ENCODE measurements at regions not wholly inside any gene's neighbourhood (a gene's known extent, or its start where the extent isn't known, plus 50 kb on each side); places are given as distances from the start of the nearest gene placed in this dataset.
"Not testable (repeated sequence)": the region's sequence is repeated elsewhere in the genome, so short reads cannot be mapped to it uniquely, and the experiment has no call there.

- Histone ChIP-seq H3K4me3 (no peak overlapping the region), H3K27ac (no peak overlapping the region)
Observed at GRCh38 chr3:51588724-51589123, 50.2 kb downstream of the RAD54L2 start.

DNA sequence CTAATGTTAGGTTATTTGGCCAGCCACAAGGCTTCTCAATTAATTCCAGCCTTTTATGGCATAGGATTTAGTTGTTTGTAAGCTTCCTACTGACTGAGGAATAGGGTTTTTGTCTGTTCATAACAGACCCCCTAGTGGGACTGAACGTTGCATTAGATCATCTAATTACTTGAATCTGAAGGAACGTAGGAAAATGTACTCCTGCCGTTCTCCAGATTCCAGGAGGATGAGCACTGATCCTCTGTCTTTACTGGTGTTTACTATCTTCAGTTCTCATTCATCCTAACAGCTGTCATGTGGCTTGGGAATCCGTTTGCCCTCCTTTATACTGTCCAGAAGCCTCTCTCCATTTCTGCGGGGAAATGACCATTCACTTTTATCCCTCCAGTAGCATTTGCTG lies 52.7 kb downstream of the RAD54L2 start:
- H3K27ac ChIP-seq: no peak overlapping the region
- H3K4me3 ChIP-seq: no peak overlapping the region

DNA sequence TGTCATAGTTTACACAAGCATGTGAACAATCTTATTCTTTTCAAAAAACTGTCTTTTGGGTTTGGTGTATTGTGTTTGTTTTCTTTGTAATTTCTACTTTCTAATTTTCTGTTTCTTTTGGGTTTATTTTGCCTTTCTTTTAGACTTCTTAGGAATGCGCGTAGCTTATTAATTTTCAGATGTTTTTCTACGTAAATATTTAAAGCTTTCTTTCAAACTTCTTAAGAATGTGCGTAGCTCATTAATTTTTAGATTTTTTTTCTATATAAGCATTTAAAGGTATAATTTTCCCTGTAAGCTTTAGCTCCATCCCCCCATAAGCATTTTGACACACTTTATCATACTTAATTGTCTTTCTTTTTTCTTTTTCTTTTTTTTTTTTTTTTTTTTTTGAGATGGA lies 55.2 kb downstream of the RAD54L2 start:
- no peak overlapping the region for H3K27ac ChIP-seq
- no peak overlapping the region for H3K4me3 ChIP-seq

DNA sequence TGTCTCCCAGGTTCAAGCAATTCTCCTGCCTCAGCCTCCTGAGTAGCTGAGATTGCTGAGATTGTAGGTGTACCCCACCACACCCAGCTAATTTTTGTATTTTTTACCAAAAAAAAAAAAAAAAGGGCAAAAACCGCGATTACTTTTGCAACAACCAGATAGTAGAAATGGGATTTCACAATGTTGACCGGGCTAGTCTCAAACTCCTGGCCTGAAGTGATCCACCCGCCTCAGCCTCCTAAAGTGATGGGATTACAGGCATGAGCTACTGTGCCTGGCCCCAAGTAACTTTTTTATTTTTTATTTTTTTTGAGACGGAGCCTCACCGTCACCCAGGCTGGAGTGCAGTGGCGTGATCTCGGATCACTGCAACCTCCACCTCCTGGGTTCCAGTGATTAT lies 61.1 kb downstream of the RAD54L2 start:
- not testable (repeated sequence) for H3K4me3 ChIP-seq, H3K27ac ChIP-seq

- no peak overlapping the region for H3K4me3 ChIP-seq
- no peak overlapping the region for H3K27ac ChIP-seq
Observed at GRCh38 chr3:51604212-51604611, 65.7 kb downstream of the RAD54L2 start.

DNA sequence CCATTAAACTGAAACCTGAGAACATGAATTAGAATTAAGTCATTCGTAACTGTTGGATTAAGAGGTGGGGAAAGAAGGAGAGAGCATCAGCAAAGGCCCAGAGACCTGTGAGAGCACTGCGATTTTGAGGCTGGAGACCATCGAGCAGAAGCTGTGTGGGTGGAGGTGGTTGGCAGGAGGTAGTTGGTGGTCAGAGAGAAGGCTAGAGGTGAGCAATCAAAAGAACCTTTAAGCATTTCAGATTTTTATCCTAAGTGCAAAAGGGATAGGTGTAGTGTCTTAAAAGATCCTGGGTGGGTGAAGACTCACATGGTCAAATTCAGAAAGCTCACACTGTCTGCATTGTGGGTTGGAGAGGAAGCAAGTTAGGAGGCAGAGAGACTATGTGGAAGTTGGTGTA lies 65.1 kb upstream of the TEX264 start:
- H3K4me3 ChIP-seq: no peak overlapping the region
- peak overlapping the region in 1 of 21 experiments; percentile 23 for H3K27ac ChIP-seq

GRCh38 chr3:51606871-51607270 lies 64.2 kb upstream of the TEX264 start:
- not testable (repeated sequence) for H3K4me3 ChIP-seq, H3K27ac ChIP-seq

- H3K27ac ChIP-seq, H3K4me3 ChIP-seq: not testable (repeated sequence)
Observed at GRCh38 chr3:51607591-51608325, 63.3 kb upstream of the TEX264 start.

DNA sequence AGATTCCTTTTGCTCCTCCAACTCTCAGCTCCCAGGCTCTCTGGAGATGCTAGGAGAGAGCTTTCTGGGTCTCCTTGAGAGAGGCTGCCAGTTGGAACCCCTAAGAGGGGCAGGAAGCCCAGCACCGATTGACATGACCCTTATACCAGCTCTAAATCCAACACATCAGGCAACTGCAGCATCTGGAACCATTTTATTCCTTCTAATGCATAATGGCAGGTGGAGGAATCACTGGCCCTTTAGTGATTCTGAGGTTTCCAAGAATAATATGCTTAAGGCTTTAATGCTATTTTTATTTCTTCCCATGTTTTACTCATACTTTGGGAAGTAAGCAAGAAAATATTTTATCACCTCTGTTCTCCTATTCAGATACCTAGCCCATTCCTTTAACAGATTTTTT lies 60.3 kb upstream of the TEX264 start:
- no peak overlapping the region for H3K4me3 ChIP-seq
- no peak overlapping the region for H3K27ac ChIP-seq

- H3K27ac ChIP-seq: peak overlapping the region in 1 of 21 experiments; percentile 28
Observed at GRCh38 chr3:51617597-51617996, 53.5 kb upstream of the TEX264 start.

DNA sequence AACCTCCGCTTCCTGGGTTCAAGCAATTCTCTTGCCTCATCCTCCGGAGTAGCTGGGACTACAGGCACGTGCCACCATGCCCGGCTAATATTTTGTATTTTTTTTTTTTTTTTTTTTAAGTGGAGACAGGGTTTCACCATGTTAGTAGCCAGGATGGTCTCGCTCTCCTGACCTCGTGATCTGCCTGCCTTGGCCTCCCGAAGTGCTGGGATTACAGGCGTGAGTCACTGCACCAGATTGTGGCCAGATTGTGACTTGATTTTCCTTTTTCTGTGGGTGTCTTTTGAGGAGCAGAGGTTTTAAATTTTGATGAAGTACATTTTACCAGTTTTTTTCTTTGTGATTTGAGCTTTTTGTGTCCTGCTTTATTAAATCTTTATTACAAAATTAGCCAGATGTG lies 53.0 kb upstream of the TEX264 start:
- not testable (repeated sequence) for H3K4me3 ChIP-seq, H3K27ac ChIP-seq

More at GRCh38 chr3:51617597-51617996, 53.5 kb upstream of the TEX264 start:
- H3K4me3 ChIP-seq: no peak overlapping the region

- Histone ChIP-seq H3K27ac (no peak overlapping the region), H3K4me3 (no peak overlapping the region)
Observed at GRCh38 chr3:51618496-51618895, 52.6 kb upstream of the TEX264 start.

GRCh38 chr3:51619983-51620382 lies 51.1 kb upstream of the TEX264 start:
- no peak overlapping the region for H3K4me3 ChIP-seq
- H3K27ac ChIP-seq: peak overlapping the region in 3 of 21 experiments; percentile 27 to 33 (median 30)

DNA sequence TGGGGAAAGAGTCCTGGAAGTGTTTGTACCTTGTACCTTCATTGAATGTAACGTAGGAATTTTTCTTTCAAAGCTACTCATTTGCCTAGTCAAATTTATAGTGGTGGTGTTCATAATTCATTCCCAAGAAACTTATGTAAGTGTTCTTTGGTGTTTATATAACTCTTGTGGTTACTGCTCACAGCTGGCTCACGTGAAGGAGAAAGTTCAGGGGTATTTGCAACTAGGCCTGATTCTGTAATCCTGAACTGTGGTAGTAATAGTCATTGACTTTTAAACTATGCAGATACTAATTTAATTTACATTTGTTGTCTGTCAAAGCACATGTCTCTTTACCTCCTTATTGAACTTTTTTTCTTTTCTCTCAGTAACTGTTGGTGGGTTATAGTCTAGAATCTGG lies 50.5 kb upstream of the TEX264 start:
- Histone ChIP-seq H3K27ac (peak overlapping the region in 4 of 21 experiments; percentile 18 to 49 (median 34)), H3K4me3 (no peak overlapping the region)

DNA sequence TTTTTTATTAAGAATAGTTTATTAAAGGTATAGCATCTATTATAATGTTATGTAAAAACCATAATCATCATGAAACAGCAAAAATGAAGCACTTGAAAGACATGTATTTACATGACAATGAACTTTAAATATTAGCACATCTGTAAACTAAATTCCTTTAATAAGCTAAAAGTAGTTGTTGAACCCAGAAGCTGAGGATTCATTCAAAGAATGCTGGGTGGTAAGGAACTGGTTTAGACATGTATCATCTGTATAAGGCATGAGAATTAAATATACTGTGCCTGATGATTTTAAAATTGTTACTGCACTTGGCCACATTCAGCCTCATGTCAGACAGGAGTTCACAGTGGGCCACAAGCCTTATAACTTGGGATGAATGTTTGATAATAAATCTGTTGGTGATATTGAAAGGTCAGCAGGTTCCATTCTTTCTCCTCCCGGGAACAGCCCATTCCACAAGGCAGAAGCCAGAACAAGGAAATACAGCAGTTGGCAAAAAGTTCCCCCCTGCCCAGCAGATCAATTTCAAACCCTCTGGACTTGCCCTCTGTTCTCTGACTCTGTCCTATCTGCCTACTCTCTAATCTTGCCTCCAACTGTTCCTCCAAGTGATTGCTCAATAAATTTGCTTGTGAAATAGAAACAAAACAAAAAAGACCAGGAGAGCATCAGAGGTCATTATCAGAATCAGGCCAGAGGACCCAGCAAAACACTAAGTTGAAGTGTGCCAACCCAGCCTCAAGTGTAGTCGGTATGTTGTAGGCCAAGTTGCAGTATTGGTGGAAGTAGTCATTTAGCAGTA lies 49.8 kb upstream of the TEX264 start:
- H3K27ac ChIP-seq: peak overlapping the region in 10 of 21 experiments; percentile 18 to 63 (median 45)
- no peak overlapping the region for H3K4me3 ChIP-seq
